Right lobe of liver (tissue), 6 donors: ENCODE measurements at regions not wholly inside any gene's neighbourhood (a gene's known extent, or its start where the extent isn't known, plus 50 kb on each side); places are given as distances from the start of the nearest gene placed in this dataset.

Source experiments
- ATAC-seq, 4 donors: fragments of 200-7000 bp; cut with Tn5 transposase; one replicate each; pipeline ENCODE4 v1.9.1; 2020; ENCODE audit warnings: mild to moderate bottlenecking in 4 of 4, moderate library complexity in 4 of 4
- DNase-seq, 3 donors: peaks; one replicate each; pipeline ENCODE4 v3.0.0-alpha.2; 2020
- H3K27ac ChIP-seq, 3 donors: fragments of 200-600 bp; one replicate each; pipeline ENCODE4 v1.8.0; 2022
- H3K27me3 ChIP-seq, 2 donors: fragments of 200-600 bp; one replicate each; pipeline ENCODE4 v1.8.0; 2022
- H3K36me3 ChIP-seq, 4 donors: fragments of 200-600 bp; sonication (generic) in 1 of 4; one replicate each; pipeline versions ENCODE4 v1.5.1 to v1.8.0; 2017 to 2022; ENCODE audit warnings: control low read depth in 1 of 4
- H3K4me1 ChIP-seq, 4 donors: fragments of 200-600 bp; sonication (generic) in 1 of 4; one replicate each; pipeline versions ENCODE4 v1.5.1 to v1.8.0; 2017 to 2022; ENCODE audit warnings: control low read depth in 1 of 4
- H3K4me3 ChIP-seq, 3 donors: fragments of 200-600 bp; one replicate each; pipeline ENCODE4 v1.8.0; 2022
- H3K9me3 ChIP-seq, 4 donors: fragments of 200-600 bp; sonication (generic) in 1 of 4; one replicate each; pipeline versions ENCODE4 v1.5.1 to v1.8.0; 2017 to 2022; ENCODE audit warnings: control low read depth in 1 of 4
- CTCF ChIP-seq, 4 donors: fragments of 200-600 bp in 3 of 4; fragments of 450-650 bp in 1 of 4; IDR thresholded peaks; one replicate each; pipeline versions ENCODE4 v1.5.1 to v1.8.0; 2016 to 2022; ENCODE audit warnings: antibody characterized with exemption in 4 of 4, mild to moderate bottlenecking in 2 of 4
- POLR2A ChIP-seq: fragments of 450-650 bp; IDR thresholded peaks from one replicate; pipeline ENCODE4 v1.6.1; 2017; ENCODE audit warnings: antibody characterized with exemption, mild to moderate bottlenecking
- WGBS: methylation state at CpG from one replicate; pipeline ENCODE4 v1.1.6; 2018; ENCODE audit warnings: low coverage, low lambda C conversion rate; ENCODE audit not compliant: insufficient coverage; ENCODE audit errors: missing lambda C conversion rate; 5-methylcytosine and 5-hydroxymethylcytosine counted together
- intact Hi-C, 2 donors: fragments of 100-400 bp; cut with DNase I; formaldehyde crosslinking; loops; one replicate each; pipeline versions ENCODE4 v1.11.2 to v1.14.1; 2022
- donor health status: DM: no; HTN: yes; CAD: no.
- donor health status: DM: no; HTN: no; CAD: no.
- donor health status: DM: no; HTN: no; CAD: no.
- donor health status: DM: no; HTN: yes; CAD: no.
- donor health status: DM: no; HTN: yes; CAD: no.

- DNase-seq = peak; percentile 16 to 53 (median 42)
- no peak for ATAC-seq
- H3K9me3 ChIP-seq = no peaks in the 10 kb centered on the region
These were observed 98.5 kb downstream of the METRNL start for GRCh38 chr17:83177611-83178532.

GRCh38 chr17:83178533-83179304, 99.3 kb downstream of the METRNL start:
- DNase-seq = peak; percentile 14 to 40 (median 39)
- H3K4me3 ChIP-seq = no peak overlapping the region

More at GRCh38 chr17:83177611-83178532, 98.5 kb downstream of the METRNL start:
- no peak overlapping the region for H3K27ac ChIP-seq
- no peak overlapping the region for H3K4me3 ChIP-seq
- H3K36me3 ChIP-seq = no peaks in the 10 kb centered on the region
- H3K4me1 ChIP-seq = peaks cover 0 to 7% (median 0%) of the 10 kb centered on the region in 4 donors
- 91% methylated on average over 12 of the region's 32 CpGs for WGBS
- TF ChIP-seq POLR2A (no peak), CTCF (IDR thresholded peaks at IDR 0.05) (no peak)
- intact Hi-C loops = no loop called here
- H3K27me3 ChIP-seq = no peaks in the 10 kb centered on the region

GRCh38 chr17:83179374-83179773, 100.0 kb downstream of the METRNL start:
- H3K9me3 ChIP-seq = no peaks in the 10 kb centered on the region
- H3K27me3 ChIP-seq = no peaks in the 10 kb centered on the region
- H3K36me3 ChIP-seq = no peaks in the 10 kb centered on the region
- H3K4me3 ChIP-seq = no peak overlapping the region
- 85% methylated on average over 12 of the region's 12 CpGs for WGBS
- DNase-seq (peak in 2 of 3 donors; percentile 31 to 33), ATAC-seq (no peak)
- intact Hi-C loops = no loop called here
- peaks cover 0 to 3% (median 0%) of the 10 kb centered on the region in 4 donors for H3K4me1 ChIP-seq
- H3K27ac ChIP-seq = no peak overlapping the region
- TF ChIP-seq CTCF (IDR thresholded peaks at IDR 0.05) (no peak), POLR2A (no peak)

More at GRCh38 chr17:83178533-83179304, 99.3 kb downstream of the METRNL start:
- Histone ChIP-seq H3K27ac (no peak overlapping the region), H3K27me3 (no peaks in the 10 kb centered on the region), H3K36me3 (no peaks in the 10 kb centered on the region), H3K9me3 (no peaks in the 10 kb centered on the region), H3K4me1 (peaks cover 0 to 7% (median 0%) of the 10 kb centered on the region in 4 donors)
- 87% methylated on average over 10 of the region's 29 CpGs for WGBS
- no peak for ATAC-seq
- intact Hi-C loops = no loop called here
- TF ChIP-seq POLR2A (no peak), CTCF (IDR thresholded peaks at IDR 0.05) (no peak)

- Histone ChIP-seq H3K27me3 (no peaks in the 10 kb centered on the region), H3K4me3 (no peak overlapping the region), H3K9me3 (no peaks in the 10 kb centered on the region), H3K4me1 (no peaks in the 10 kb centered on the region), H3K36me3 (no peaks in the 10 kb centered on the region), H3K27ac (no peak overlapping the region)
- no peak for TF ChIP-seq CTCF (IDR thresholded peaks at IDR 0.05)
- TF ChIP-seq POLR2A = no peak
- ATAC-seq (no peak), DNase-seq (peak in 2 of 3 donors; percentile 23 to 34)
- WGBS = 91% methylated on average over 7 of the region's 9 CpGs
- intact Hi-C loops = no loop called here
These were observed 100.4 kb downstream of the METRNL start for GRCh38 chr17:83179811-83180210.
